ENCODE measurements at regions not wholly inside any gene's neighbourhood (a gene's known extent, or its start where the extent isn't known, plus 50 kb on each side); places are given as distances from the start of the nearest gene placed in this dataset.

GRCh38 chr1:56315293-56315942 lies 263.9 kb downstream of the PLPP3 start:
- H3K23me2 ChIP-seq (ENCODE audit: low read depth, low read length): no peaks in the 10 kb centered on the region
- H3K4me2 ChIP-seq (ENCODE audit: insufficient read depth in 1 of 2, low read depth in 2 of 2, low read length in 2 of 2): no peak overlapping the region
- H3K4me3 ChIP-seq (ENCODE audit: extremely low read depth in 1 of 4, insufficient read depth in 2 of 4, low read depth in 3 of 4, low read length in 4 of 4): no peak overlapping the region
- FAIRE-seq (no peak), DNase-seq (ENCODE audit: low read depth in 1 of 2, low spot score in 2 of 2) (no peak)
- no peaks in the 10 kb centered on the region for H3K79me2 ChIP-seq (ENCODE audit: control insufficient read depth in 1 of 2, insufficient read depth in 2 of 2, low read length in 2 of 2)
- no peak overlapping the region for H2BK5ac ChIP-seq (ENCODE audit: low read depth, low read length)
- H4K20me1 ChIP-seq (replicated peaks in 1 of 2; ENCODE audit: control insufficient read depth in 1 of 2, insufficient read depth in 2 of 2, low read length in 2 of 2): no peaks in the 10 kb centered on the region
- no peak overlapping the region for H3K23ac ChIP-seq (ENCODE audit: insufficient read length)
- H2AFZ ChIP-seq (ENCODE audit: low read length): no peak overlapping the region
- H3K79me1 ChIP-seq (ENCODE audit: low read depth, low read length): no peaks in the 10 kb centered on the region
- ChIA-PET CTCF (ENCODE audit: partially characterized antibody) (no interaction called here), POLR2A (ENCODE audit: partially characterized antibody) (interaction anchor here (0.5 kb wide), 1 partner anchor 34 kb away, joined by 3 read pairs; no protein-coding TSS in a partner anchor)
- H3K56ac ChIP-seq (replicated peaks; ENCODE audit: insufficient read length, low read depth, low read length): no peak overlapping the region
- no peak overlapping the region for H3K14ac ChIP-seq (ENCODE audit: insufficient read length)
- H3K18ac ChIP-seq (ENCODE audit: extremely low read depth, low read length): no peak overlapping the region
- no peaks in the 10 kb centered on the region; a peak in 1 of 4 replicates for H3K9me3 ChIP-seq (ENCODE audit: insufficient read depth in 2 of 2, low read depth in 1 of 2, low read length in 1 of 2)
- H2BK20ac ChIP-seq (ENCODE audit: low read length): no peak overlapping the region
- H3K4me1 ChIP-seq (replicated peaks in 1 of 4; ENCODE audit: control insufficient read depth in 3 of 4, insufficient read depth in 4 of 4, low read length in 3 of 4): no peaks in the 10 kb centered on the region
- no peak overlapping the region for H4K8ac ChIP-seq (ENCODE audit: extremely low read depth, insufficient read depth, low read length)
- no peak overlapping the region for H4K91ac ChIP-seq (replicated peaks; ENCODE audit: insufficient read length, low read length)
- no peak overlapping the region for H3K4ac ChIP-seq (replicated peaks; ENCODE audit: insufficient read length, low read depth, low read length)
- H3K27ac ChIP-seq (ENCODE audit: low read depth, low read length): no peak overlapping the region
- no peak overlapping the region for H2BK120ac ChIP-seq (replicated peaks; ENCODE audit: low read depth, low read length)
- no peak overlapping the region for H2BK15ac ChIP-seq (ENCODE audit: low read length)
- H3K27me3 ChIP-seq (replicated peaks in 1 of 4; ENCODE audit: control insufficient read depth in 3 of 4, extremely low read depth in 1 of 4, insufficient read depth in 3 of 4, low read length in 3 of 4): no peaks in the 10 kb centered on the region
- no peak overlapping the region for H2BK12ac ChIP-seq (ENCODE audit: low read depth, low read length)
- no peak overlapping the region for H4K5ac ChIP-seq (ENCODE audit: insufficient read length, low read depth, low read length)
- no peaks in the 10 kb centered on the region for H3K36me3 ChIP-seq (ENCODE audit: control insufficient read depth in 2 of 4, insufficient read depth in 4 of 4, low read length in 3 of 4)
- 94% methylated on average over 3 of the region's 3 CpGs; no CpG with 5 or more reads in 1 of the 2 experiments for WGBS, 2 experiments (ENCODE audit: extremely low coverage in 1 of 2, insufficient coverage in 1 of 2, insufficient read length in 1 of 2, insufficient replicate concordance in 2 of 2, low coverage in 1 of 2, low lambda C conversion rate in 2 of 2, missing lambda C conversion rate in 1 of 2)
- no peak overlapping the region for H2AK5ac ChIP-seq (ENCODE audit: low read depth, low read length)
- no peak overlapping the region for H3K9ac ChIP-seq (replicated peaks in 1 of 4; ENCODE audit: extremely low read depth in 1 of 4, low read depth in 3 of 4, low read length in 3 of 4)
- no peak for TF ChIP-seq ASH2L (IDR thresholded peaks at IDR 0.05; ENCODE audit: low read length)
- TF ChIP-seq CBX8 (IDR thresholded peaks at IDR 0.05; ENCODE audit: borderline replicate concordance, low read depth, low read length): no peak
- no peak for TF ChIP-seq KDM1A (IDR thresholded peaks at IDR 0.05; ENCODE audit: borderline replicate concordance, low read length)
- TF ChIP-seq EZH2 (IDR thresholded peaks at IDR 0.05; ENCODE audit: low read depth, low read length, severe bottlenecking): no peak
